NCI-H1092 treated with DMSO at 0.1 percent for 48 hours (cell line): ENCODE measurements at regions not wholly inside any gene's neighbourhood (a gene's known extent, or its start where the extent isn't known, plus 50 kb on each side); places are given as distances from the start of the nearest gene placed in this dataset.
A peak's percentile ranks its signal among the peaks of the same experiment; 100 is the strongest.
"Not testable (repeated sequence)": the region's sequence is repeated elsewhere in the genome, so short reads cannot be mapped to it uniquely, and the experiment has no call there.

Experiments
- DNase-seq: peaks from one replicate; lab custom pipeline; 2025; lab: John Stamatoyannopoulos, UW

- DNase-seq = peak; percentile 97
Observed at GRCh38 chr7:66413379-66414114, 208.4 kb downstream of the TPST1 start.

- DNase-seq = no peak
Observed at GRCh38 chr7:66415659-66416265, 210.6 kb downstream of the TPST1 start.

- DNase-seq = no peak
Observed at GRCh38 chr7:66418537-66418936, 210.1 kb upstream of the KCTD7 start.

GRCh38 chr7:66419210-66419609, 209.5 kb upstream of the KCTD7 start:
- no peak for DNase-seq

GRCh38 chr7:66421830-66422475, 206.7 kb upstream of the KCTD7 start:
- no peak for DNase-seq

- no peak for DNase-seq
Observed at GRCh38 chr7:66423729-66424128, 205.0 kb upstream of the KCTD7 start.

- DNase-seq = no peak
Observed at GRCh38 chr7:66426332-66426731, 202.3 kb upstream of the KCTD7 start.

GRCh38 chr7:66426996-66427395, 201.7 kb upstream of the KCTD7 start:
- DNase-seq = no peak

GRCh38 chr7:66427956-66428355, 200.7 kb upstream of the KCTD7 start:
- no peak for DNase-seq

- no peak for DNase-seq
Observed at GRCh38 chr7:66429498-66430163, 199.1 kb upstream of the KCTD7 start.

GRCh38 chr7:66430164-66430545, 198.5 kb upstream of the KCTD7 start:
- DNase-seq = no peak

- not testable (repeated sequence) for DNase-seq
Observed at GRCh38 chr7:66438703-66439405, 189.8 kb upstream of the KCTD7 start.

- DNase-seq = no peak
Observed at GRCh38 chr7:66442385-66442784, 186.3 kb upstream of the KCTD7 start.

GRCh38 chr7:66443946-66444345, 184.7 kb upstream of the KCTD7 start:
- no peak for DNase-seq

- not testable (repeated sequence) for DNase-seq
Observed at GRCh38 chr7:66447007-66447406, 181.7 kb upstream of the KCTD7 start.

- not testable (repeated sequence) for DNase-seq
Observed at GRCh38 chr7:66450814-66451213, 177.9 kb upstream of the KCTD7 start.

GRCh38 chr7:66451713-66452112, 177.0 kb upstream of the KCTD7 start:
- not testable (repeated sequence) for DNase-seq

- no peak for DNase-seq
Observed at GRCh38 chr7:66452165-66452564, 176.5 kb upstream of the KCTD7 start.

- no peak for DNase-seq
Observed at GRCh38 chr7:66453340-66453739, 175.3 kb upstream of the KCTD7 start.

GRCh38 chr7:66454600-66455225, 174.0 kb upstream of the KCTD7 start:
- DNase-seq = no peak

- DNase-seq = not testable (repeated sequence)
Observed at GRCh38 chr7:66455432-66455831, 173.2 kb upstream of the KCTD7 start.

GRCh38 chr7:66456431-66456830, 172.2 kb upstream of the KCTD7 start:
- not testable (repeated sequence) for DNase-seq
